OCI-LY3 (cell line): ENCODE measurements at regions not wholly inside any gene's neighbourhood (a gene's known extent, or its start where the extent isn't known, plus 50 kb on each side); places are given as distances from the start of the nearest gene placed in this dataset.

Experiments used
- EZH2phosphoT487 ChIP-seq: fragments of 200-600 bp; shearing (Covaris generic); IDR thresholded peaks from 2 replicates; pipeline ENCODE4 v1.6.1; 2018; ENCODE audit warnings: antibody characterized with exemption, mixed run types, low read depth
- TF ChIP-seq, protein P1 (sequence below): fragments of 200-600, 300-600 bp; sonication (generic); IDR thresholded peaks from 2 replicates; pipeline ENCODE4 v1.5.1; 2014; ENCODE audit warnings: antibody characterized with exemption, low read length, low read depth

GRCh38 chr2:143968360-143968759 is 551.6 kb downstream of the ZEB2 start:
- no peak for TF ChIP-seq EZH2phosphoT487
- TF ChIP-seq, protein P1, sequence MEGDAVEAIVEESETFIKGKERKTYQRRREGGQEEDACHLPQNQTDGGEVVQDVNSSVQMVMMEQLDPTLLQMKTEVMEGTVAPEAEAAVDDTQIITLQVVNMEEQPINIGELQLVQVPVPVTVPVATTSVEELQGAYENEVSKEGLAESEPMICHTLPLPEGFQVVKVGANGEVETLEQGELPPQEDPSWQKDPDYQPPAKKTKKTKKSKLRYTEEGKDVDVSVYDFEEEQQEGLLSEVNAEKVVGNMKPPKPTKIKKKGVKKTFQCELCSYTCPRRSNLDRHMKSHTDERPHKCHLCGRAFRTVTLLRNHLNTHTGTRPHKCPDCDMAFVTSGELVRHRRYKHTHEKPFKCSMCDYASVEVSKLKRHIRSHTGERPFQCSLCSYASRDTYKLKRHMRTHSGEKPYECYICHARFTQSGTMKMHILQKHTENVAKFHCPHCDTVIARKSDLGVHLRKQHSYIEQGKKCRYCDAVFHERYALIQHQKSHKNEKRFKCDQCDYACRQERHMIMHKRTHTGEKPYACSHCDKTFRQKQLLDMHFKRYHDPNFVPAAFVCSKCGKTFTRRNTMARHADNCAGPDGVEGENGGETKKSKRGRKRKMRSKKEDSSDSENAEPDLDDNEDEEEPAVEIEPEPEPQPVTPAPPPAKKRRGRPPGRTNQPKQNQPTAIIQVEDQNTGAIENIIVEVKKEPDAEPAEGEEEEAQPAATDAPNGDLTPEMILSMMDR: no peak
